ENCODE measurements at regions not wholly inside any gene's neighbourhood (a gene's known extent, or its start where the extent isn't known, plus 50 kb on each side); places are given as distances from the start of the nearest gene placed in this dataset.
A peak's percentile ranks its signal among the peaks of the same experiment; 100 is the strongest.
"Not testable (repeated sequence)": the region's sequence is repeated elsewhere in the genome, so short reads cannot be mapped to it uniquely, and the experiment has no call there.

DNA sequence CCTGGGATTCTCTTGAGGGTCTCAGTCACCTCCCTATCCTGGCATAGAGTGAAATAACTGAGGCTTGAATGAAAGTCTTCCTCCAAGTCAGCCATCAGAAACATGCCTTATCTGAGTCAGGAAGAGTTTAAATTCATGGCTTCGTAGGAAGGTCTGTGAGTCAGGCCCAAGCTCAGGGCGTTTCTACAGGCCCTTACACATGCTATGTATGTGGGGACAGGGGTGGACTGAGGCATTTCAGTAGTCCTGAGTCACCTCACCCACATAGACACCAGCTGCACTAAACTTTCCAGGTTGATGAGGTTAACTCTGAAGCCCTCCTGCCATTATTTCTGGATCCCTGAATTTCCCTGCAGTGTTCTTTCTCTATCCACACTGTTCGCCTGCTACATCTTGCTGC is 134.6 kb upstream of the RCN1 start:
- DNase-seq, result peak; percentile 3

- no peak for DNase-seq
These were observed 135.0 kb upstream of the RCN1 start for GRCh38 chr11:31955838-31956237.

GRCh38 chr11:31953803-31954327 is 137.0 kb upstream of the RCN1 start:
- no peak for DNase-seq

- DNase-seq, result not testable (repeated sequence)
These were observed 138.6 kb upstream of the PAX6 start for GRCh38 chr11:31949733-31950200.

DNA sequence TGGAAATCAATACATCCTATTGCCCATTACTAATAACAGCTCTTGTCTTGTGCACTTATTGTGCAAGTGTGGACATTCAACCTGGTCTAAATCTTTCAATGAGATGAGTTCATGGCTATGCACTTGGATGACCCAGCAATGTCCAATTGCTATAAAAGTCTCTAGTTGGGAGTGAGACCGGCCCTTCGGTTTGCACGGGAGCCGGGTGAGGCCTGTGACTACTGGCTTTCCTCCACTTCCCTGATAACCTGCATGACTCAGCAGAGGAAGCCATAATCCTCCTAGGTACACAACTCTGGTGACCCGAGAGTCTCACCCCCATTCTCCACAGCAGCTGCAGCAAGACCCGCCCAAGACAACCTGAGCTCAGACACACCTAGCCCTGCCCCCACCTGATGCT is 135.9 kb upstream of the PAX6 start:
- DNase-seq, result no peak

DNA sequence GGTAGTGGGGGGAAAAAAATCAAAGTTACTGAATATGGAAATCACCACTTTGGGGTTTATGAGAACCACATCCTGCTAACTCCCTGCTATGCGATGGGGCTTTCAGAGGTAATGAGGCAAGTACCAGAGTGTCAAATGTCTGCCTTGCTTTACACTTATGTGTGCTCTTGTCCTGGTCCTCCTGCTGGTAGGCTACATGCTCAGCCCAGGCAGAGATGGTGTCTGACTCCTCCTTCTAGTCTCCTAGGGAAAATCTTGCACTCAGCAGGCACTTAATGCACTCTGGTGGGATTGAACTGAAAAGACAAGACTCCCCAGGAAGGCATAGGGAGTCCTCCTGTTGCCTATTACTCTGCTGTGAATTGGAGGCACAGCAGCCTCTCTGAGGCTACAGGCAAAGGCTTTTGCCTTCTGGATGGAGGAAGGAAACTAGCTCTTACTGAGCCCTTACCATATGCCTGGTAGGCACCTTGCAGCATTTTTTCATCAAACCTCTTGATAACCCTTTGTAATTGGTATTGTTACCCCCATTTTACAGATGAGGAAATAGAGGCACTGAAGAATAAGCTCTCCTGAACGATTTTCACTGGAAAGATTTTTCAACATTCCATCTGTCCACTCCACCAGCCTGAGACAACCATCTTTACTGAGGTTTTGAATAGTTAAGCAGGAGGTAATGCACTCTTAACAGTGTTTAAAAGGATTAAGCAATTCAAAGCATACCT is 132.1 kb upstream of the PAX6 start:
- peak; percentile 4 for DNase-seq

DNA sequence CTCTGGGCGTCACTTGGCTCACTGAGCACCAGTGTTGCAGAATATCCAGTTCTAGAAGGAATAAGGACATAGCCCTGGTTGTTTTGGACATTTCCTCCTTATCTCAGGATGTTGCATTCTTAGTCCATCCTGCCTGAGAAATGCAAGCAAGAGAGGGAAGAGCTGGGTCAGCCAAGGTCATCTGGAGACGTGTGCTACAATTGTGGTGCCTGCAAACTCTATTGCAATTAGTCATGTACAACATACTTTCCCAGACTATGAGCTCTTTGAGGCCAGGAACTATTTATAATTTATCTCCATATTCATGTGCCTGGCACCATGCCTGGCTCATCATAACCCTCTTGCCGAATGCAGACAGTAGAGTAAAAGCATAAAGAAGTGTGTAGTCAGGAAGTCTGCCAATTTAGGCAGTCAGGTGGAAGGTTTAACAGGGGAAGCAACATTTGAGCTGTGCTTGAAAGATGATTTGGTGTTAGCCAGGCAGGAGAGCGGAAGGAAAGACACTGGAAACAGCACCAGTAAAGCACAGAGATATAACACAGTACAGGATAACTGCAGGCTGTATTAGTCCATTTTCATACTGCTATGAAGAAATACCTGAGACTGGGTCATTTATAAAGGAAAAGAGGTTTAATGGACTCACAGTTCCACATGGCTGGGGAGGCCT is 129.4 kb upstream of the PAX6 start:
- no peak for DNase-seq

DNA sequence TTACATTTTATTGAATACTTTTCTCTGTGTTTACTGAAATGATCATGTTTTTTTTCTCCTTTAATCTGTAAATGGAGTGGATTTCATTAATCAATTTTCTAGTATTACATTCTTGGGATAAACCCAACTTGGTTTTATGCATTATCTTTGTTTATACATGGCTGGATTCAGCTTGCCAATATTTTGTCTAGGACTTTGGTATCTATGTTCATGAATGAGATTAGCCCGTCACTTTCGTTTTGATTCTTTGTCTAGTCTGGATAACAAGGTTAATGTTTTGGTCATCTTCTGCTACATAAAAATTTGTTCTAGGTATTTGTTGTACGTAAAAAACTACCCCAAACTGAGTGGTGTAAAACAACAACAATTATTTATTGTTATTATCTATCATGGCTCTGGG is 127.9 kb upstream of the PAX6 start:
- no peak for DNase-seq

GRCh38 chr11:31936312-31936711 is 125.2 kb upstream of the PAX6 start:
- DNase-seq, result no peak

GRCh38 chr11:31932879-31933278 is 121.8 kb upstream of the PAX6 start:
- DNase-seq, result no peak

DNA sequence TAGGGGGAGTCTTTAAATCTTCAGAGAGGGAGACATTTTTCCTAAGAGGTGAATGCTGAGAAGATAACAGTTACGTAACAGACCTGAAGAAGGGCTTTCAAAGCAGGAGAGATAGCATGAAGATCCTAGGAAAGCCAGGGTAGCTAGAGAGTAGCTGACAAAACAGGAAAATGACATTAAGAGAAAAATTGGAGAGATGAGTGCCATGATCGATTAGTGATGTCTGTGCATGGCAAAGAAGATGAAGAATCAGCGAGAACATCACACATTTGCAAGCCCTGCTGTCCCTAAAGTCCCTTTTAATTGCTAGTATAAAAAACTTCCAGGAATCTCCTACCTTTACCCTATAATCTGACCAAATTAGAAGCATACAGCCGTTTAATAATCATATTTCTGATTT is 116.9 kb upstream of the PAX6 start:
- DNase-seq, result no peak

DNA sequence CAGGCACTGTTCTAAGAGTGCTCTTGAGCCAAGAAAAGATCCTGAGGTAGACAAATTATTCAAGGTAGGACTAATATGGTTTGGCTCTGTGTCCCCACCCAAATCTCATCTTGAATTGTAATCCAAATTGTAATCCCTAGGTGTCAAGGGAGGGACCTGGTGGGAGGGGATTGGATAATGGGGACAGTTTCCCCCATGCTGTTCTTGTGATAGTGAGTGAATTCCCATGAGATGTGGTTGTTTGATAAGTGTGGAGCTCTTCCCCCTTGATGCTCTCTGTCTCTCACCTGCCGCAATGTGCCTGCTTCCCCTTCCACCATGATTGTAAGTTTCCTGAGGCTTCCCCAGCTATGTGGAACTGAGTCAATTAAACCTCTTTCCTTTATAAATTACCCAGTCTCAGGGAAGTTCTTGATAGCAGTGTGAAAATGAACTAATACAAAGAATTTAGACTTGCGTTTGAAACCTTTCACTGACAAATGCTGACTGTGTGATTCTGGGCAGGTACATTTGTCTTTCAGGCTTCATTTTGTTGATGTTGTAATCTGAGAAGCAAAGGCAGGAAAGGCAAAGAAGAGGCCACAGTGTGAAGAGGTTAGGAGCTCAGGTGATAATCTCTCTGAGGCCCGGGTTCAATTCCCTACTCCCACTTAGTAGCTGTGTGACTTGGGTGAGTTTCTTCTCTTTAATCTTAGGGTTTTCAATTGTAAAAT is 115.8 kb upstream of the PAX6 start:
- DNase-seq, result no peak

DNA sequence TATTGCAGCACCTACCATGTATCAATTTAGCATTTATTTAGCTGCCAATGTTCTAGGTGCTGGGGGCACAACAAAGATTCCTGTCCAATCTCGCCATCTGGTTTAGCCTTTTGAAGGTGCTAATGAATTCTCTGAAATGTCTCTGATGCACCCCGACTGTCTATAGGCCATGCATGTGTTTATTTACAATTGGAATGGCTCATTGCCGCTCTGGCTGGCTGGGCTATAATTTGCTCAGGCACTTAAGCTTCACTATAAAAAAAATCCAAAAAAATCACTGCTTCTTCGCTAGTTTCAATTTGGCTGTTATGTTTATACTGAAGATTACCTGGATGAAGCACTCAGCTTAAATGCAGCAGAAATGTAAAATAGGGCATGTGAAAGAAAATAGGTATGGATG is 115.0 kb upstream of the PAX6 start:
- DNase-seq, result no peak

DNA sequence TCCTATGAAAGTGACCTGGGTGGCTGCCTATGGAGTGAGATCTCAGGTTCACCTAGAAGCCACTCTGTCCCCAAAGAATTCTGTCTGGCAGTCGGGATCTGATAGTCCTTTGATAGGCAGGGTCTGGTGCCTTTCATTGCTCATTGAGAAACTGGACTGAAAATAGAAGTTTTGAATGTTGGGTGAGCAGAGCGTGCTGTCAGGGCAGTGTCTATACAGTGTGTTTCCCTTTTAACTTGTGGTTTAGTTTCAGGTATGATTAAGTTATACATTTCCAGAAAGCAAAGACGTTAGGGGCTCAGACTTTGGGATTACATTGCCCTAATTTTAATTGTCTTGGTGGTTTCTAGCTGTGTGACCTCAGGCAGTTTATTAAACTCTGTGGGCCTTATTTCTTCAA is 111.3 kb upstream of the PAX6 start:
- DNase-seq, result no peak

- DNase-seq, result no peak
These were observed 110.0 kb upstream of the PAX6 start for GRCh38 chr11:31921081-31921480.

DNA sequence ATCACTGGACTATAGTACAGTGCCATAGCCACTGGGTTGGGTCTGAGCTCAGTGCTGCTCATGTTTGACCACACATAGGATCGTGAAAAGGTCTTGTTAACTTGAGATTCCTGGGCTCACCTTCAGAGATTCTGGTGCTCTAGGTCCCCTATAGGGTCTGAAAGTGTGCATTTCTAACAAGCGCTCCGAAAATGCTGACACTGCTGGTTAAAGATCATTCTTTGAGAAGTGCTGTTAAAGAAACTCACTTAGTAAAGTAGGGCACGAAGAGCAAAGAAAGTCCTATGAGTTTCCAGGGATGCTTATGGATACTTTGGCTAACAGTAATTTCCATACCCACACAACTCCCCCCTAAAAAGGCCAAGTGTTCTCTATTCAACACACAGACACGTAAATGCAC is 108.1 kb upstream of the PAX6 start:
- no peak for DNase-seq

- no peak for DNase-seq
These were observed 104.7 kb upstream of the PAX6 start for GRCh38 chr11:31915867-31916266.

GRCh38 chr11:31913985-31914384 is 102.9 kb upstream of the PAX6 start:
- DNase-seq, result no peak

GRCh38 chr11:31912808-31913207 is 101.7 kb upstream of the PAX6 start:
- DNase-seq, result no peak

DNA sequence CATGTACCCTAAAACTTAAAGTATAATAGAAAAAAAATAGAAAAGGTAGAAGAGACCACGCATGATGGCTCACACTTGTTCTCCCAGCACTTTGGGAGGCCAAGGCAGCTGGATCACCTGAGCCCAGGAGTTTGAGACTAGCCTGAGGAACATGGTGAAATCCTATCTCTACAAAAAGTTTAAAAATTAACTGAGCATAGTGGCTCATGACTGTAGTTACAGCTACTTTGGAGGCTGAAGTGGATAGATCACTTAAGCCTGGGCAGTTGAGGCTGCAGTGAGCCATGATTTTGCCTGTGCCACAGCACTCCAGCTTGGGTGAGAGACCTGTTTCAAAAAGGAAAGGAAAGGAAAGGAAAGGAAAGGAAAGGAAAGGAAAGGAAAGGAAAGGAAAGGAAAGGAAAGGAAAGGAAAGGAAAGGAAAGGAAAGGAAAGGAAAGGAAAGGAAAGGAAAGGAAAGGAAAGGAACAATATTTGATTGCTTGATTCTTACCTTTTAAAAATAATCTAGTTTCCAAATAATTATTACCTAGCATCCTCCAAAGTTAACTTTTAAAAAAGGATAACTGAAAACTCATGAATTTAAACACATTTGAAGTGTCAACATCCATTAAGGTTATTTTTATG is 99.9 kb upstream of the PAX6 start:
- no peak for DNase-seq

GRCh38 chr11:31903225-31904074 is 92.3 kb upstream of the PAX6 start:
- DNase-seq, result no peak

- DNase-seq, result no peak
These were observed 91.6 kb upstream of the PAX6 start for GRCh38 chr11:31902706-31903105.

All from activated CD4-positive, alpha-beta T cell treated with anti-CD3 and anti-CD28 coated beads, Interleukin-10, Interleukin-2, amounts not matched to agents 100 ng/mL and 50 ng/mL, durations not matched to agents 16 hours and 8 hours (primary cell).